ENCODE measurements at regions not wholly inside any gene's neighbourhood (a gene's known extent, or its start where the extent isn't known, plus 50 kb on each side); places are given as distances from the start of the nearest gene placed in this dataset.

DNA sequence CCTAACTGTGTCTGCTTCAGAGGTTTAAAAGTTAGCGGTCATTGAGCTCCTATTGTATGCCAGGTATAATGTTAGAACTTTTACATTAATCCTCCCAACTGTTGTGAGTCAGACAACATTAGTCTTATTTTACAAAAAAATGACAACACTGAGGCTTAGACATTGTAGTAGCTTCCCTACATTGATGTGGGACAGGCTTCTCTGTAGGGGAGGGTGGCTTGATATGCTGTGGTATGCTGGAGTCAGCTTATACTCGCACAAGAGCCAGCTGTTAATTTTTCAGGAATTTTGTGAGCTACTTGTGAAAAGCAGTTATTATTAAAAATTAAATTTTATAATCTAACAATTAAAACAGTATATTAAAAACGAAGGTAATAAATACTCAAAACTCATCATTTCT lies 64.8 kb upstream of the NAV2 start:
- no CpG with 5 or more reads among the region's 3 CpGs for WGBS (ENCODE audit: insufficient coverage, insufficient read length)
- DNase-seq (ENCODE audit: low read depth, low spot score) = no peak
- no peaks in the 10 kb centered on the region for H3K36me3 ChIP-seq (ENCODE audit: control insufficient read depth, insufficient read depth, low read length)
- no peaks in the 10 kb centered on the region for H3K27me3 ChIP-seq (ENCODE audit: control insufficient read depth, insufficient read depth, low read length)
- H3K4me1 ChIP-seq (ENCODE audit: control insufficient read depth, insufficient read depth, low read length) = no peaks in the 10 kb centered on the region
- no peak overlapping the region for H3K4me3 ChIP-seq (ENCODE audit: low read length)
- no peaks in the 10 kb centered on the region for H3K9me3 ChIP-seq (ENCODE audit: control insufficient read depth, insufficient read depth, low read length)
- H3K27ac ChIP-seq (ENCODE audit: low read length) = no peak overlapping the region

DNA sequence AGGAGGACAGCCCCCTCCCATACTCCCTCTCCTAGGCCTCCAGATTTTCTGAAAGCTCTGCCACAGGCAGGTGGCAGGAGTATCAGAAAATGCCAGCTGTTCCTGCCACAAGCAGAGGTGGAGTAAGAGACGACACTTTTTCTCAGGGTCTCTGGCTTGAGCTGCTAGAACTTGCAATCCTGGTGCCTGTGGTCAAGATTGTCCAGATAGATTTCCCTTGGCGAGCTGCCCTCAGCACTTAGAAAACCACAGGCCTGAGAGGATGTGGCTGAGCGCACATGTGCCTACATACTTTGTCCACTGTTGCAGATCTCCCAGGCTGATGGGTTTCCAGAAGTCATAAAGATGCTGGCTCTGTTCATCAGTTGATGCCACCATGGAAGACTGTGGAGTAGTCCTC lies 65.7 kb upstream of the NAV2 start:
- Histone ChIP-seq H3K27ac (ENCODE audit: low read length) (no peak overlapping the region), H3K27me3 (ENCODE audit: control insufficient read depth, insufficient read depth, low read length) (no peaks in the 10 kb centered on the region), H3K36me3 (ENCODE audit: control insufficient read depth, insufficient read depth, low read length) (no peaks in the 10 kb centered on the region), H3K9me3 (ENCODE audit: control insufficient read depth, insufficient read depth, low read length) (no peaks in the 10 kb centered on the region), H3K4me3 (ENCODE audit: low read length) (no peak overlapping the region), H3K4me1 (ENCODE audit: control insufficient read depth, insufficient read depth, low read length) (no peaks in the 10 kb centered on the region)
- no peak for DNase-seq (ENCODE audit: low read depth, low spot score)
- no CpG with 5 or more reads among the region's 3 CpGs for WGBS (ENCODE audit: insufficient coverage, insufficient read length)

DNA sequence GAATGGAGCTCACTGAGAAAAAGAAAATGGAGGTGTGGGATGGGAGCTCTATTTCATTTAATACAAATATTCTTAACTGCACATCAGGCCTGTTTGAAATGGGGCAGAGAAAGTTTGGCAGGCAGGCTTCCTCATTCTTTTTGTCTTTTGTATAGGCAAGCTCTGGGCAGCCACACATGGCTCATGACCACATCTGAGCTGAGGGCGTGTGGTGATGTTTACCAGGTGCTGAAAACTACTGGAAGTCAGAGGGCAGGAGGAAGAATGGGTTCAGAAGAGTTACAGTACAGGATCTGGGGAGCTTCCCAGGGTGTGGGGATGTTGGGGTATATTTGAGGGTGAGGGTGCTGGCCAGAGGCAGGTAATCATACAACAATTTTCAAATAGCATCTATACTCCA lies 66.3 kb upstream of the NAV2 start:
- WGBS (ENCODE audit: insufficient coverage, insufficient read length) = no CpG with 5 or more reads among the region's 1 CpG
- no peak for DNase-seq (ENCODE audit: low read depth, low spot score)
- H3K9me3 ChIP-seq (ENCODE audit: control insufficient read depth, insufficient read depth, low read length) = no peaks in the 10 kb centered on the region

GRCh38 chr11:19644316-19644715 lies 68.3 kb upstream of the NAV2 start:
- Histone ChIP-seq H3K9me3 (ENCODE audit: control insufficient read depth, insufficient read depth, low read length) (no peaks in the 10 kb centered on the region), H3K27me3 (ENCODE audit: control insufficient read depth, insufficient read depth, low read length) (no peaks in the 10 kb centered on the region), H3K36me3 (ENCODE audit: control insufficient read depth, insufficient read depth, low read length) (no peaks in the 10 kb centered on the region), H3K4me3 (ENCODE audit: low read length) (no peak overlapping the region), H3K27ac (ENCODE audit: low read length) (no peak overlapping the region), H3K4me1 (ENCODE audit: control insufficient read depth, insufficient read depth, low read length) (no peaks in the 10 kb centered on the region)
- no peak for DNase-seq (ENCODE audit: low read depth, low spot score)
- WGBS (ENCODE audit: insufficient coverage, insufficient read length) = no CpG with 5 or more reads among the region's 4 CpGs

More for the DNA sequence above, 66.3 kb upstream of the NAV2 start:
- H3K4me3 ChIP-seq (ENCODE audit: low read length) = no peak overlapping the region
- H3K27me3 ChIP-seq (ENCODE audit: control insufficient read depth, insufficient read depth, low read length) = no peaks in the 10 kb centered on the region
- no peak overlapping the region for H3K27ac ChIP-seq (ENCODE audit: low read length)
- H3K36me3 ChIP-seq (ENCODE audit: control insufficient read depth, insufficient read depth, low read length) = no peaks in the 10 kb centered on the region
- no peaks in the 10 kb centered on the region for H3K4me1 ChIP-seq (ENCODE audit: control insufficient read depth, insufficient read depth, low read length)

- no peaks in the 10 kb centered on the region for H3K9me3 ChIP-seq (ENCODE audit: control insufficient read depth, insufficient read depth, low read length)
- no CpG with 5 or more reads among the region's 6 CpGs for WGBS (ENCODE audit: insufficient coverage, insufficient read length)
- no peak overlapping the region for H3K27ac ChIP-seq (ENCODE audit: low read length)
- H3K27me3 ChIP-seq (ENCODE audit: control insufficient read depth, insufficient read depth, low read length) = no peaks in the 10 kb centered on the region
- no peak overlapping the region for H3K4me3 ChIP-seq (ENCODE audit: low read length)
- no peak for DNase-seq (ENCODE audit: low read depth, low spot score)
- no peaks in the 10 kb centered on the region for H3K4me1 ChIP-seq (ENCODE audit: control insufficient read depth, insufficient read depth, low read length)
- no peaks in the 10 kb centered on the region for H3K36me3 ChIP-seq (ENCODE audit: control insufficient read depth, insufficient read depth, low read length)
Measured at GRCh38 chr11:19642185-19643158, 70.2 kb upstream of the NAV2 start.

GRCh38 chr11:19639603-19640105 lies 73.0 kb upstream of the NAV2 start:
- Histone ChIP-seq H3K9me3 (ENCODE audit: control insufficient read depth, insufficient read depth, low read length) (no peaks in the 10 kb centered on the region), H3K27ac (ENCODE audit: low read length) (no peak overlapping the region), H3K36me3 (ENCODE audit: control insufficient read depth, insufficient read depth, low read length) (no peaks in the 10 kb centered on the region), H3K4me1 (ENCODE audit: control insufficient read depth, insufficient read depth, low read length) (no peaks in the 10 kb centered on the region), H3K4me3 (ENCODE audit: low read length) (no peak overlapping the region), H3K27me3 (ENCODE audit: control insufficient read depth, insufficient read depth, low read length) (no peaks in the 10 kb centered on the region)
- DNase-seq (ENCODE audit: low read depth, low spot score) = no peak
- WGBS (ENCODE audit: insufficient coverage, insufficient read length) = no CpG with 5 or more reads among the region's 6 CpGs

DNA sequence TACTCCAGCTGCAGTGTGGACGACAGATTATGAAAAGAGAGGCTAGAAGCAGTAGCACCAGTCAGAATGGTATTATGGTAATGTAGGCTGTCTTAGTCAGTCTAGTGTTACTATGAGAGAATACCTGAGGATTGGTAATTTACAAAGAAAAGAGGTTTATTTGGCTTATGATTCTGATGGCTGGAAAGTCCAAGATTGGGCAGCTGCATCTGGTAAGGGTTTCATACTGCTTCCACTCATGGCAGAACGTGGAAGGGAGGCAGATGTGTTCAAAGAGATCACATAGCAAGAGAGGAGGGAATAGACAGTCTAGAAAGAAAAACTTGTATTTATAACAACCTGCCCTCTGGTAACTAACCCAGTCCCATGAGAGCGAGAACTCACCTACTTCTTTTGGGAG lies 77.3 kb upstream of the NAV2 start:
- no peaks in the 10 kb centered on the region for H3K36me3 ChIP-seq (ENCODE audit: control insufficient read depth, insufficient read depth, low read length)
- H3K9me3 ChIP-seq (ENCODE audit: control insufficient read depth, insufficient read depth, low read length) = no peaks in the 10 kb centered on the region
- H3K27ac ChIP-seq (ENCODE audit: low read length) = no peak overlapping the region
- DNase-seq (ENCODE audit: low read depth, low spot score) = no peak
- WGBS (ENCODE audit: insufficient coverage, insufficient read length) = no CpG with 5 or more reads among the region's 3 CpGs
- no peaks in the 10 kb centered on the region for H3K27me3 ChIP-seq (ENCODE audit: control insufficient read depth, insufficient read depth, low read length)
- H3K4me1 ChIP-seq (ENCODE audit: control insufficient read depth, insufficient read depth, low read length) = no peaks in the 10 kb centered on the region
- no peak overlapping the region for H3K4me3 ChIP-seq (ENCODE audit: low read length)

DNA sequence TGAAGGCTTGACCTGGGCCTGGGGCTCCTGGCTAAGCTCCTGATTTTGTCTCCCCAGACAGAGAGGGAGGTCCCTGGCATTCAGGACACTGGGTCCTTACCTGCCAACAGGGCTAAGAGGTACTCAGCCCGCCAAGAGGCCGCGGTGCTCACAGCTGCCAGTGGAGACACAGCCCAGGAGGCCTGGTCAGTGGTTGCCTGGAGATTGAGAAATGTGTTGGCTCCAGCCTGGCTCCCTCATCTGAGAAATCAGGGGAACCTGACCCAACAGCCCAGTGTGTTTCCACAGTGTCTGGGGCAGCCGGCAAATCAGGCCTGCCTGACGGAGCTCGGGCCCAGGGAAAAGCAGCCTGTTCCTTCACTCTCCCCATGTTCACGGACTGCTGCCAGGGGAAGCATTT lies 79.4 kb upstream of the NAV2 start:
- H3K4me1 ChIP-seq (ENCODE audit: control insufficient read depth, insufficient read depth, low read length) = no peaks in the 10 kb centered on the region
- no peak for DNase-seq (ENCODE audit: low read depth, low spot score)
- H3K4me3 ChIP-seq (ENCODE audit: low read length) = no peak overlapping the region
- WGBS (ENCODE audit: insufficient coverage, insufficient read length) = no CpG with 5 or more reads among the region's 7 CpGs
- no peaks in the 10 kb centered on the region for H3K36me3 ChIP-seq (ENCODE audit: control insufficient read depth, insufficient read depth, low read length)
- H3K27me3 ChIP-seq (ENCODE audit: control insufficient read depth, insufficient read depth, low read length) = no peaks in the 10 kb centered on the region
- H3K27ac ChIP-seq (ENCODE audit: low read length) = no peak overlapping the region
- no peaks in the 10 kb centered on the region for H3K9me3 ChIP-seq (ENCODE audit: control insufficient read depth, insufficient read depth, low read length)

DNA sequence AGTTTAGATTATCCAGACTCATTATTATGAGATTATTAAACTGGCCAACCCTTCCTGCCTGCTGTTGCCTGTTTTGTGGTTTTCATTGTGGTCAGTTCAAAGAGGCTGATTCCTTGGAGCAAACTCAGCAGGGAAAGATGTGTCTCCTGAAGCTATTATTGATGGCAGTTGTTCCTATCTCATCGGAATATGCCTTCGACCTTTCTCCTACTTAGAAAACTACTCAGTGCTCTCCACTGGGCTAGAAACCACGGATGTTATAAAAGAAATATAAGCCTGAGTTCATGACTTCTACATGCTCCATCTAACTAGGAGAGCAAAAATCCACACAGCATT lies 80.2 kb upstream of the NAV2 start:
- no peaks in the 10 kb centered on the region for H3K27me3 ChIP-seq (ENCODE audit: control insufficient read depth, insufficient read depth, low read length)
- no peak overlapping the region for H3K4me3 ChIP-seq (ENCODE audit: low read length)
- H3K4me1 ChIP-seq (ENCODE audit: control insufficient read depth, insufficient read depth, low read length) = no peaks in the 10 kb centered on the region
- no peak for DNase-seq (ENCODE audit: low read depth, low spot score)
- H3K27ac ChIP-seq (ENCODE audit: low read length) = no peak overlapping the region
- no CpG with 5 or more reads among the region's 3 CpGs for WGBS (ENCODE audit: insufficient coverage, insufficient read length)
- H3K9me3 ChIP-seq (ENCODE audit: control insufficient read depth, insufficient read depth, low read length) = no peaks in the 10 kb centered on the region
- no peaks in the 10 kb centered on the region for H3K36me3 ChIP-seq (ENCODE audit: control insufficient read depth, insufficient read depth, low read length)

- no peaks in the 10 kb centered on the region for H3K36me3 ChIP-seq (ENCODE audit: control insufficient read depth, insufficient read depth, low read length)
- H3K27ac ChIP-seq (ENCODE audit: low read length) = no peak overlapping the region
- H3K27me3 ChIP-seq (ENCODE audit: control insufficient read depth, insufficient read depth, low read length) = no peaks in the 10 kb centered on the region
- no peak overlapping the region for H3K4me3 ChIP-seq (ENCODE audit: low read length)
- no peak for DNase-seq (ENCODE audit: low read depth, low spot score)
- WGBS (ENCODE audit: insufficient coverage, insufficient read length) = no CpG with 5 or more reads among the region's 9 CpGs
- H3K9me3 ChIP-seq (ENCODE audit: control insufficient read depth, insufficient read depth, low read length) = no peaks in the 10 kb centered on the region
- H3K4me1 ChIP-seq (ENCODE audit: control insufficient read depth, insufficient read depth, low read length) = no peaks in the 10 kb centered on the region
Measured at GRCh38 chr11:19631712-19632498, 80.7 kb upstream of the NAV2 start.

Data from iPS DF 6.9 (cell line).